GM06990 (cell line): ENCODE measurements at regions not wholly inside any gene's neighbourhood (a gene's known extent, or its start where the extent isn't known, plus 50 kb on each side); places are given as distances from the start of the nearest gene placed in this dataset.

Experiments
- DNase-seq: peaks from one replicate; pipeline ENCODE4 v3.0.0-alpha.2; 2011; ENCODE audit not compliant: insufficient read length; ENCODE audit errors: extremely low read depth
- H3K27me3 ChIP-seq: replicated peaks from 2 replicates; pipeline ENCODE4 v1.6.0; 2011; ENCODE audit warnings: low read length; ENCODE audit not compliant: control insufficient read depth, insufficient read depth
- H3K36me3 ChIP-seq: 2 replicates; pipeline ENCODE4 v1.5.1; 2011; ENCODE audit warnings: low read length; ENCODE audit not compliant: control insufficient read depth, insufficient read depth
- H3K4me3 ChIP-seq: replicated peaks from 2 replicates; pipeline ENCODE4 v1.5.1; 2011; ENCODE audit warnings: low read depth, mild to moderate bottlenecking, control low read depth, low read length
- CTCF ChIP-seq: IDR thresholded peaks from 2 replicates; pipeline ENCODE4 v1.5.1; 2011; ENCODE audit warnings: low read length, control low read depth, mild to moderate bottlenecking, inconsistent platforms; ENCODE audit not compliant: insufficient read depth, poor library complexity, severe bottlenecking

GRCh38 chr13:27847669-27848068 is 55.4 kb downstream of the GSX1 start:
- no peak overlapping the region for H3K4me3 ChIP-seq
- TF ChIP-seq CTCF, result no peak
- no peaks in the 10 kb centered on the region; the same call in none of the 2 replicates for H3K27me3 ChIP-seq
- no peaks in the 10 kb centered on the region for H3K36me3 ChIP-seq
- DNase-seq, result no peak

GRCh38 chr13:27851096-27851850 is 59.0 kb downstream of the GSX1 start:
- H3K27me3 ChIP-seq, result no peaks in the 10 kb centered on the region; the same call in none of the 2 replicates
- no peak overlapping the region for H3K4me3 ChIP-seq
- no peaks in the 10 kb centered on the region for H3K36me3 ChIP-seq
- TF ChIP-seq CTCF, result no peak
- DNase-seq, result no peak

- Histone ChIP-seq H3K36me3 (no peaks in the 10 kb centered on the region), H3K4me3 (no peak overlapping the region), H3K27me3 (no peaks in the 10 kb centered on the region; the same call in none of the 2 replicates)
- no peak for DNase-seq
- TF ChIP-seq CTCF, result no peak
Observed at GRCh38 chr13:27852491-27852890, 60.2 kb downstream of the GSX1 start.

GRCh38 chr13:27853335-27853734 is 61.1 kb downstream of the GSX1 start:
- no peaks in the 10 kb centered on the region; the same call in none of the 2 replicates for H3K27me3 ChIP-seq
- no peak overlapping the region for H3K4me3 ChIP-seq
- H3K36me3 ChIP-seq, result no peaks in the 10 kb centered on the region
- TF ChIP-seq CTCF, result no peak
- no peak for DNase-seq

GRCh38 chr13:27853861-27854260 is 61.6 kb downstream of the GSX1 start:
- Histone ChIP-seq H3K36me3 (no peaks in the 10 kb centered on the region), H3K27me3 (no peaks in the 10 kb centered on the region; the same call in none of the 2 replicates), H3K4me3 (no peak overlapping the region)
- TF ChIP-seq CTCF, result no peak
- DNase-seq, result no peak
